Retinal pigment epithelial cell (primary cell): ENCODE measurements at regions not wholly inside any gene's neighbourhood (a gene's known extent, or its start where the extent isn't known, plus 50 kb on each side); places are given as distances from the start of the nearest gene placed in this dataset.
"Not testable (repeated sequence)": the region's sequence is repeated elsewhere in the genome, so short reads cannot be mapped to it uniquely, and the experiment has no call there.

Experiments used
- DNase-seq: peaks from one replicate; pipeline ENCODE4 v3.0.0-alpha.2; 2010; ENCODE audit warnings: low read depth
- H3K4me3 ChIP-seq: 2 replicates; pipeline ENCODE4 v1.5.1; 2011; ENCODE audit warnings: mild to moderate bottlenecking, low read length, control low read depth, moderate library complexity

- not testable (repeated sequence) for DNase-seq
Observed at GRCh38 chr1:146883190-146883589, 54.9 kb upstream of the NBPF12 start.

DNA sequence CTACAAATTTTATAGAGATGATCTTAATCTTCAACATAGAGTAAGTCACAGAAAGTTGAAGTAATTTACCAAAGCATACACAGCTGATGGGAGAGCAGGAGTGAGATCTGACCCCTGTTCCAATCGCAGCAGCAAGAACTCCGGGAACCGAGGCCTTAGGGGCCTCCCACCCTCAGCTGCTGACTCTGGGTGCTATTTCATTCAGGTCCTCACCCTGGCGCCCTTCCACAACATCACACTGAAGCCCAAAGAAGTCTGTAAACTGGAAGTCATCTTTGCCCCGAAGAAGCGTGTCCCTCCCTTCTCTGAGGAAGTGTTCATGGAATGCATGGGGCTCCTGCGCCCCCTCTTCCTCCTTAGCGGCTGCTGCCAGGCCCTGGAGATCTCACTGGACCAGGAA lies 57.0 kb upstream of the NBPF12 start:
- DNase-seq, H3K4me3 ChIP-seq: not testable (repeated sequence)

More at GRCh38 chr1:146883190-146883589, 54.9 kb upstream of the NBPF12 start:
- not testable (repeated sequence) for H3K4me3 ChIP-seq

DNA sequence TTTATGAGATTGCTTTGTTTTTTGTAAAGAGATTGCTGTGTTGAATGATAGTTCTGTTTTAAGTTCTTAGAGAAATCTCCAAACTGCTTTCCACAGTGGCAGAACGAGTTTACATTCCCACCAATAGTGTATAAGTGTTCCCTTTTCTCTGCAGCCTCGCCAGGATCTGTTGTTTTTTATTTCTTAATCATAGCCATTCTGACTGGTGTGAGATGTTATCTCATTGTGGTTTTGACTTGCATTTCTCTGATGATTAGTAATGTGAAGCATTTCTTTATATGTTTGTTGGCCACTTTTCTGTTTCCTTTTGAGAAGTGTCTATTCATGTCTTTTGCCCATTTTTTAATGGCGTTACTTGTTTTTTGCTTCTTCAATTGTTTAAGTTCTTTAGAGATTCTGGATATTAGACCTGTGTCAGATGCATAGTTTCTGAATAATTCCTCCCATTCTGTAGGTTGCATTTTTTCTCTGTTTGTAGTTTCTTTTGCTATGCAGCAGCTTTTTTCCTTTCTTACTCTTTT lies 74.3 kb upstream of the NBPF12 start:
- H3K4me3 ChIP-seq, DNase-seq: not testable (repeated sequence)

GRCh38 chr1:146853147-146853546 lies 85.0 kb upstream of the NBPF12 start:
- not testable (repeated sequence) for H3K4me3 ChIP-seq, DNase-seq

DNA sequence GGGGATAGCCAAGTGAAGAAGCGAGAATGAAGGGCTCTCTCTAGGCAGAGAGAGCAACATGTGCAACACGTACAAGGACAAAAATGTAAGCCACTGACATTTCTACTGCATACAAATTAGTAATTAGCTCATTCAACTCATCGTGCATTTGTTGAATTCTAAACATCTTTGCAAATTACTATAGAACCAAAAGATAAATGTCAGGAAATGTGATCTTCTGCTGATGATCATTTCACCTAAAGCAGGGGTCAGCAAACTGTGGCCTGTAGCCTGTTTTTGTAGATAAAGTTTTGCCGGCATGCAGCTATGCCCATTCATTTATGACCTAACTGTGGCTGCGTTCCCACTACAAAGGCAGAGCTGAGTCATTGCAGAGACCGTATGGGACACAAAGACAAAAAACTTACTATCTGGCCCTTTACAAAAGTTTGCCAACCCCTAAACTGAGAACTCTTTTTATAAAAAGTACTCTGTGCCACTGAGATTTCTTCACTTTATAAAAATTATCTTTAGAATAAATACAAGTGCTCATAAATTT lies 87.7 kb upstream of the NBPF12 start:
- H3K4me3 ChIP-seq, DNase-seq: not testable (repeated sequence)

GRCh38 chr1:146838725-146839124 lies 99.4 kb upstream of the NBPF12 start:
- DNase-seq, H3K4me3 ChIP-seq: not testable (repeated sequence)

DNA sequence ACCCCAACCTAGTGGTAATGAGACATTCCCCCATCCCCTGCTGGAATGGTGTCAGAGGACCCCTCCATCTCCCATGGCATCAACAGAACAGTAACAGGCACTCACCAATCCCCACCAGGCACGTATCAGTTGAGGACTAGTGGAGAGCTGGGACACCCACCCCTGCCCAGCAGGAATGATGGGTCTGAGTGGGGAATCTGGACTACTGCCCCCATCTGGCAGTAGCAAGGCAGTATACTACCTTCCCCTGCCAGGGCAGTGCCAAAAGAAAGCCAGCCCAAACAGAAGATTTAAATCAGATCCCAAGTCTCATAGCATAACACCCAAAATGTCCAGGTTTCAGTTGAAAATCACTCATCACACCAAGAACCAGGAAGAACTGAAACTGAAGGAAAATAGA lies 111.2 kb upstream of the NBPF12 start:
- not testable (repeated sequence) for DNase-seq, H3K4me3 ChIP-seq

DNA sequence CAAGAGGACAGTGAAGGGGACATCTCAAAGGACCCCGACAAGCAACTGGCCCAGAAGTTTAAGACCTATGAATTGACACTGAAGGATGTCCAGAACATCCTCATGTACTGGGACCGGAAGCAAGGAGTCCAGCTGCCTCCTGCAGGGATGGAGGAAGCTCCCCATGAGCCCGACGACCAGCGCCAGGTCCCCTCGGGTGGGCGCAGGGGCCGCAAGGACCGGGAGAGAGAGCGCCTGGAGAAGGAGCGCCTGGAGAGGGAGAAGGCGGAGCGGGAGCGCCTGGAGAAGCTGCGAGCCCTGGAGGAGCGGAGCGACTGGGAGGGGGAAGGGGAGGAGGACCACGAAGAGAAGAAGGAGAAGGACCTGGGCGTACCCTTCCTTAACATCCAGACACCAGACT lies 143.9 kb upstream of the NBPF12 start:
- H3K4me3 ChIP-seq, DNase-seq: not testable (repeated sequence)

DNA sequence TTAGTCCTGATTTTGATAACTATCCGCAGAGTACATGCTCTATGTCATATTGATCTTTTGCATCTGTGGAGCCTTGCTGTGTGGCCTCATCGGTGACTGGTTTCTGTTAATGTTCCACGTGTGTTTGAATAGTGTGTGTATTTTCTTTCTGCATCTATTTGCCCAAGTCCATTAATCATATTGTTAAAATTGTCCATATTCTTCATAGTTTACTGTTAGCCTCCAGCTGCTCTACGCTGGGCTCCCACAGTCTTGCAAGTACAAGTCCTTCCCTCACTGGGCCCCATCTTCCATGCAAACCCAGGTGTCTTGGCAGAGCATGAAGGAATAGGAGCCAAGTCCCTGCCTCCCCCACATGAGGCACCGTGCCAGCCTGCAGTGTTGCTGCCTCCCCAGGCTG lies 145.4 kb upstream of the NBPF12 start:
- not testable (repeated sequence) for DNase-seq, H3K4me3 ChIP-seq

DNA sequence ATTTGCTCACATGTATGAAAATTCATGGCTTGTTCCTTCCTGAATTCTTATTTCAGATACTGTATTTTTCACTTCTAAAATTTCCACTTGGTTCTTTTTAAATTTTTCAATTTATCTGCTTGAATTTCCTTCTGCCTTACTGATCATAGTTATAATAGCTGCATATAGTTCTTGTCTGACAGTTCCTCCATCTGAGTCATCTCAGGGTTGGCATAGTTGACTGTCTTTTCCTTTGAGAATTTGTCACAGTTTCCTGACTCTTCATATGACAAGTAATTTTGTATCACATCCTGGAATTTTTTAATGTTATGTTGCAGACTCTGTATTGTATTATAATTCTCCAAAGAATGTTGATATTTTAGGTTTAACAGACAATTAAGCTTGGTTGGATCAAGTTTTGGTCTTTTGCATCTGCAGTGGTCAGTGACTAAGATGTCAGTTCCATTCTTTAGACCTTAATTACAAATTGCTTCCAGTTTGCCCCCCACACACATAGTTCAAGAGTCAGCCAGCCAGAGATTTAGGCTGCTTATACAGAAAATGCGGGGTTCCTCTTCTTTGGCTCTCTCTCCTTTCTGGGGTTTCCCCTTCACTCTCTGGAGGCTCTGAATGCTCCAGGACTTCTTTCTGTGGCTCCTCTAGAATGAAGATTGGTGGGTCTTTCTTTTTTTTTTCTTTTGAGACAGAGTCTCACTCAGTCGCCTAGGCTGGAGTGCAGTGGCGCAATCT lies 153.7 kb upstream of the NBPF12 start:
- DNase-seq, H3K4me3 ChIP-seq: not testable (repeated sequence)

- DNase-seq, H3K4me3 ChIP-seq: not testable (repeated sequence)
Observed at GRCh38 chr1:146781235-146781634, 156.9 kb upstream of the NBPF12 start.

DNA sequence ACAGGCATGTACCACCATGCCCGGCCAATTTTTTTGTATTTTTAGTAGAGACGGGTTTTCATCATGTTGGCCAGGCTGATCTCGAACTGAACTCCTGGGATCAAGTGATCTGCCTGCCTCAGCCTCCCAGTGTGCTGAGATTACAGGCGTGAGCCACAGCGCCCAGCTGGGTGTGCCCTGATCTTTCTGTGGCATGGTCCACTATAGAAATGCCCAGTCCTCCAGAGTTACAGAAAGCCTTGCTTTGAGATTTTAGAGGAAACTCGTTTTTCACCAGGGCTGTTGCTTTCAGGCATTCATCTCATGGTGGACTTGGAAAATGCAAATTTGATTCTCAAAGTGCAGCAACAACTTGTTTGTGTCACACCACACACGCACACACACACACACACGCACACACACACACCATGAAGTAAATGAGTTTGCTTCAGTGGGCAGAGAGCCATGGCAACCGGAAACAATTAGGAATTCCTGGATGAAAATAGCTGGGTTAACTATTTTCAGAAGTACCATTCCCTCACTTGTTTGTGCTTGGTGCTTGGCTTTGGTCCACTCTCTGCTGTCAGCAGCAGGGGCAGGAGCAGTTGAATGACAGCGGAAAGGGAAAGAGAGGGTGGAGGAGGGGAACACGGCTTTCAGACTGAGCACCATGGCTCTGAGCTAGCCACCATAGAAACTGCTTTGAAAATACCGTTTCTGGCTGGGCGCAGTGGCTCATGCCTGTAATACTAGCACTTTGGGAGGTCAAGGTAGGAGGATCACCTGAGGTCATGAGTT lies 160.1 kb upstream of the NBPF12 start:
- not testable (repeated sequence) for DNase-seq, H3K4me3 ChIP-seq

- DNase-seq, H3K4me3 ChIP-seq: not testable (repeated sequence)
Observed at GRCh38 chr1:146774988-146775387, 163.1 kb upstream of the NBPF12 start.

- DNase-seq, H3K4me3 ChIP-seq: not testable (repeated sequence)
Observed at GRCh38 chr1:146774271-146774670, 163.9 kb upstream of the NBPF12 start.

GRCh38 chr1:146771409-146771808 lies 166.7 kb upstream of the NBPF12 start:
- not testable (repeated sequence) for H3K4me3 ChIP-seq, DNase-seq

GRCh38 chr1:146770998-146771397 lies 167.1 kb upstream of the NBPF12 start:
- DNase-seq, H3K4me3 ChIP-seq: not testable (repeated sequence)

DNA sequence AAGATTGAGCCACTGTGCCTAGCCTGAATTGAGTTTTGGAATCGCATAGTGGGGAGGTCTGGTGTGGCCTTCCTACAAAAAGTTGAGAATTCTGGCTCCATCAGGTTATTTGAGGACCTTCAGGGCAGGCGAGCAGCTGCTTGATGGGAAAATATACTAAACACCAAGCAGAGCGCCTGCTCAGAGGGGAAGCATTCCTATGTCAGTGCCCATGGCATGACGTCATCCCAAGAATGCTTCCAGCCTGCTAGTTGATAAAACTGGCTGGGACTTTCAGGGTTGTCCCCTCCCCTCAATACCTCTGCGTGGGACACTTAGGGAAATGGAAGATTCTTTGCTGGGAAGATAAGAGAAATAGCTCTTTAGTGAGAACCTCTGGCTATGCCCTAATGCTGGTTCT lies 174.9 kb upstream of the NBPF12 start:
- not testable (repeated sequence) for DNase-seq, H3K4me3 ChIP-seq

DNA sequence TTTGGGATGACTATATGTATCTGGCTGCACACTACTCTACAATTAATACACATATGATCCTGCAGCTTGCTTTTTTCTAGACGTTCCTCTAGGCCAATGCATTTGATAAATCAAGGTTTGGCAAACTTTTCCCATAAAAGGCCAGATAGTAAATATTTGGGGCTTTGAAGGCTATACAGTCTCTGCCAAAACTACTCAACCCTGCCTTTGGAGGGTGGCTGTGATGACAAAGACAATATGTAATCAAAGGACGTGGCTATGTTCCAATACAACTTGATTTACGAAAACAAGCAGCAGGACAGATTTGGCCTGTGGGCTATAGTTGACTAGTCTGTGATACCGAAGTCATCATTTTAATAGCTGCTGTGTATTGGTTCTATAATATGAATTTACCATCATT lies 181.3 kb upstream of the NBPF12 start:
- not testable (repeated sequence) for DNase-seq, H3K4me3 ChIP-seq

- H3K4me3 ChIP-seq, DNase-seq: not testable (repeated sequence)
Observed at GRCh38 chr1:146748686-146749085, 189.4 kb upstream of the NBPF12 start.

- not testable (repeated sequence) for H3K4me3 ChIP-seq, DNase-seq
Observed at GRCh38 chr1:146731981-146732680, 206.0 kb upstream of the NBPF12 start.
